ENCODE measurements at regions not wholly inside any gene's neighbourhood (a gene's known extent, or its start where the extent isn't known, plus 50 kb on each side); places are given as distances from the start of the nearest gene placed in this dataset.

GRCh38 chr4:116391020-116391419 is 694.4 kb downstream of the TRAM1L1 start:
- TF ChIP-seq CTCF (conservative IDR thresholded peaks at IDR 0.05; ENCODE audit: low read length) (no peak), EZH2phosphoT487 (IDR thresholded peaks at IDR 0.05; ENCODE audit: borderline replicate concordance) (no peak)
